ENCODE measurements at regions not wholly inside any gene's neighbourhood (a gene's known extent, or its start where the extent isn't known, plus 50 kb on each side); places are given as distances from the start of the nearest gene placed in this dataset.

DNA sequence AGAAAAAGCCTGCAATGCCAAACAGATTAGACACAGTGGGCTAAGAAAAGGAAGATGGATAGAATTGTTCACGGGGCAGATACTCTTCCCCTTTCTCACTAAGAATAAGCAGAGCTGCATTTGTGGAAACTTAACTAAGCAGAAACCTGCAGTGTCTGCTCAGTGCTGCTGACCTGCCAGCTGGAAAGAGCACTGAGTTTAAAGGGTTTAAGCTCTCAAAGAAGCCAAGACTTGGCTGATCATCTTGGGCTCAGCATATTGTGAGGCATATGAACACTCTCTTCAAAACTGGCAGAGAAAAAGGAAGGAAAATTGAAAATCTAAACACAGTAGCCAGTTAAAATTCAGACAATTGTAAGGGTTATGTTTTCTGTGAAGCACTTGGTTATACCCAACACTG, 711.1 kb upstream of the EPHA7 start:
- TF ChIP-seq, protein P1, sequence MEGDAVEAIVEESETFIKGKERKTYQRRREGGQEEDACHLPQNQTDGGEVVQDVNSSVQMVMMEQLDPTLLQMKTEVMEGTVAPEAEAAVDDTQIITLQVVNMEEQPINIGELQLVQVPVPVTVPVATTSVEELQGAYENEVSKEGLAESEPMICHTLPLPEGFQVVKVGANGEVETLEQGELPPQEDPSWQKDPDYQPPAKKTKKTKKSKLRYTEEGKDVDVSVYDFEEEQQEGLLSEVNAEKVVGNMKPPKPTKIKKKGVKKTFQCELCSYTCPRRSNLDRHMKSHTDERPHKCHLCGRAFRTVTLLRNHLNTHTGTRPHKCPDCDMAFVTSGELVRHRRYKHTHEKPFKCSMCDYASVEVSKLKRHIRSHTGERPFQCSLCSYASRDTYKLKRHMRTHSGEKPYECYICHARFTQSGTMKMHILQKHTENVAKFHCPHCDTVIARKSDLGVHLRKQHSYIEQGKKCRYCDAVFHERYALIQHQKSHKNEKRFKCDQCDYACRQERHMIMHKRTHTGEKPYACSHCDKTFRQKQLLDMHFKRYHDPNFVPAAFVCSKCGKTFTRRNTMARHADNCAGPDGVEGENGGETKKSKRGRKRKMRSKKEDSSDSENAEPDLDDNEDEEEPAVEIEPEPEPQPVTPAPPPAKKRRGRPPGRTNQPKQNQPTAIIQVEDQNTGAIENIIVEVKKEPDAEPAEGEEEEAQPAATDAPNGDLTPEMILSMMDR (IDR thresholded peaks at IDR 0.05): no peak
- H3K4me3 Mint-ChIP-seq: no peak overlapping the region

DNA sequence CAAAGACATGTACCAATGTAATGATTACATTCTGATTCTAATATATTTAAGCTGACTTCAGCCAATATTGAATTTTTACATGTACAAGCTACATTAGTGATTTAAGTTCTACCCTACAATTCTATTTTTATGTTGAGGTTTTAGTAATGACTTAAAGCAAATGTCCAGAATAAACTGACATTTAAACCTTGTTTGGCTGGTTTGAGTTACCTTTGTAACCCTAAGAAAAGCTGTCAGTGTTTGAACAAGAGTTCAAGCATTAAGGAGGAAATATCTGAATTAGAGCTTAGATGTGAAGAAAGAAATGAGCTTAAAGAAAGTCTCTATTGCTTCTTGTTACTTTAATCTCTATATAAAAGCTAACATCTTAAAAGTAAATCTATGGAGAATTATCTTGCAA, 710.6 kb upstream of the EPHA7 start:
- H3K9me3 Mint-ChIP-seq: no peaks in the 10 kb centered on the region

More for the DNA sequence above, 711.1 kb upstream of the EPHA7 start:
- no peak for DNase-seq
- Mint-ChIP-seq H3K27ac (peak overlapping the region; percentile 80), H3K9me3 (no peaks in the 10 kb centered on the region), H3K36me3 (ENCODE audit: low read depth) (no peaks in the 10 kb centered on the region), H3K4me1 (no peaks in the 10 kb centered on the region), H3K27me3 (ENCODE audit: low read depth, poor library complexity) (peaks cover 3% of the 10 kb centered on the region)

DNA sequence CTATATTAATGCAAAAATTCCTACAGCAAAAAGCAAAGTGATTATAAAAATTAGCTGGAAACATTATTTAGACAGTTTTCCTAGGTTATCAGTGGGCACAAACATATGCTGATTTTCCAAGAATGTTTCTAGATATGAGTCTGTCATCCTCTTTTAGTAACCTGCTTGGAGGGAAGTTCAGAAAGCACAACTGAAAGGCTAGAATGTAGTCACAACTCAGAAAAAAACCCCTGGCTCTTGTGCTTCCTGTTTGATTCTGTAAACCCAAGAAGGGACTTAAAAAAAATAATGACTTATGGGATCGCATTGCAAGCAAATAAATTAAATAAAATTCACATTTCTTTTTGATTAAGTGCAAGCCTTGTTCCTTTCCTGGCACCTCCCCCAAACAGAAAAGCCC, 708.4 kb upstream of the EPHA7 start:
- Mint-ChIP-seq H3K36me3 (ENCODE audit: low read depth) (no peaks in the 10 kb centered on the region), H3K27me3 (ENCODE audit: low read depth, poor library complexity) (peaks cover 3% of the 10 kb centered on the region), H3K4me3 (no peak overlapping the region), H3K27ac (no peak overlapping the region), H3K9me3 (no peaks in the 10 kb centered on the region), H3K4me1 (no peaks in the 10 kb centered on the region)
- TF ChIP-seq, protein P1 (IDR thresholded peaks at IDR 0.05): no peak
- no peak for DNase-seq

More for the DNA sequence above, 710.6 kb upstream of the EPHA7 start:
- no peak for DNase-seq
- Mint-ChIP-seq H3K27me3 (ENCODE audit: low read depth, poor library complexity) (peaks cover 3% of the 10 kb centered on the region), H3K36me3 (ENCODE audit: low read depth) (no peaks in the 10 kb centered on the region), H3K27ac (no peak overlapping the region), H3K4me1 (no peaks in the 10 kb centered on the region), H3K4me3 (no peak overlapping the region)
- TF ChIP-seq, protein P1 (IDR thresholded peaks at IDR 0.05): no peak

DNA sequence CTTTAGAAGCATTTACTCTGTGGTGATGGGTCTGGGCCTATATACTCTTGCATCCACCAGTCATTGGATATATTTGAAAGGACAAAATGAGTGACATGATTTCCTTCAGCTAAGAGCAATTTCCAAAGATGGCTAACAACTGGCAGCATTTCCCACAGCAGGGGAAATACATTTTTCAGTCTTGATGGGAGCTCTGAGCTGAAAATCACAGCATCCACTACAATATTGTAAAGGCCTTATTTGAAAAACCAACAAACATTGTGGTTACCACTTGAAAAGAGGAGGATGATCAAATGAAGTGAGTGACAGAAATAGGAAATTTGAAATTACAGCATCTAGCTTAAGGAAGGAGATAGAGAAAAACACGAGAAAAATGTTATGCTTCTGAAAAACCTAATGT, 705.0 kb upstream of the EPHA7 start:
- H3K4me1 Mint-ChIP-seq: no peaks in the 10 kb centered on the region
- H3K9me3 Mint-ChIP-seq: no peaks in the 10 kb centered on the region
- TF ChIP-seq, protein P1 (IDR thresholded peaks at IDR 0.05): no peak
- no peaks in the 10 kb centered on the region for H3K36me3 Mint-ChIP-seq (ENCODE audit: low read depth)
- no peak overlapping the region for H3K27ac Mint-ChIP-seq
- H3K27me3 Mint-ChIP-seq (ENCODE audit: low read depth, poor library complexity): no peaks in the 10 kb centered on the region
- DNase-seq: no peak
- H3K4me3 Mint-ChIP-seq: no peak overlapping the region

DNA sequence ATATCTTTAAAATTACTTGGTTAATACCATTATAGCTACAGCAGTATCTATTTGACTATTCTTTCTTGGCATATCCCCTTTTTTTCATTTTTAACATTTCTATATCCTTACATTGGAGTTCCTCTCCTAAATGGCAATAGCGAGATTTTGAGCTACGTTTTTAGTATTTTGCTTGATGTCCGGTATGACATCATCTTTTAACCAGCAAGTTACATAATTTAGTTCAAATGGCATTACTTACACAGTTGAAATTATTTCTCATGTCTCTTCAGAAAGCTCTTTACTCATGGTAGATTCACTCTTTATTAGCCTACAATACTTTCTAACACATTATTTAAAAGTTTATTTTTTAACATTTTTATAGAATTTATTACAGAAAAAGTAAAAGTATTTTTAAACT, 701.7 kb upstream of the EPHA7 start:
- Mint-ChIP-seq H3K27ac (no peak overlapping the region), H3K27me3 (ENCODE audit: low read depth, poor library complexity) (no peaks in the 10 kb centered on the region), H3K36me3 (ENCODE audit: low read depth) (no peaks in the 10 kb centered on the region), H3K4me3 (no peak overlapping the region), H3K9me3 (no peaks in the 10 kb centered on the region), H3K4me1 (no peaks in the 10 kb centered on the region)
- DNase-seq: no peak
- TF ChIP-seq, protein P1 (IDR thresholded peaks at IDR 0.05): no peak

DNA sequence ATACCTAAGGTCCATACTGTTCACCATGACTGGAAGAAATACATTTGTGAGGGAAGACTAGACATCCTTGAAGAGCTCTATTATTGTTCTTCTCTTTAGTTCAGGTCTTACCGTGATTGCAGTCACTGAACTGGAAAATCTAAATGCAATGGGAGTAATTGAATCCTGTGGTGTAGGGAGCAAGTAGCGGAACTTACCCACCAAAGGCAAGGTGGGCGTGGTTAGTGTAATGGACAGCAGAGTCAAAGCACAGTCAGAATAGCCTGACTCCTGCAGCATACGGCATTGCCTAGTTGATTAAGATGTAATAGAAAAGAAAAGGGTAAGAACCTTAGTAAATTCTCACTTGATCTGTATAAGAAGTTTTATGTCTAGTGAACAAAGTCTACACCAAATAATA, 679.7 kb upstream of the EPHA7 start:
- H3K9me3 Mint-ChIP-seq: no peaks in the 10 kb centered on the region
- no peak overlapping the region for H3K27ac Mint-ChIP-seq
- H3K27me3 Mint-ChIP-seq (ENCODE audit: low read depth, poor library complexity): peaks cover 1% of the 10 kb centered on the region
- no peak overlapping the region for H3K4me3 Mint-ChIP-seq
- H3K4me1 Mint-ChIP-seq: no peaks in the 10 kb centered on the region
- DNase-seq: no peak
- TF ChIP-seq, protein P1 (IDR thresholded peaks at IDR 0.05): no peak
- H3K36me3 Mint-ChIP-seq (ENCODE audit: low read depth): no peaks in the 10 kb centered on the region
